ENCODE measurements at regions not wholly inside any gene's neighbourhood (a gene's known extent, or its start where the extent isn't known, plus 50 kb on each side); places are given as distances from the start of the nearest gene placed in this dataset.

DNA sequence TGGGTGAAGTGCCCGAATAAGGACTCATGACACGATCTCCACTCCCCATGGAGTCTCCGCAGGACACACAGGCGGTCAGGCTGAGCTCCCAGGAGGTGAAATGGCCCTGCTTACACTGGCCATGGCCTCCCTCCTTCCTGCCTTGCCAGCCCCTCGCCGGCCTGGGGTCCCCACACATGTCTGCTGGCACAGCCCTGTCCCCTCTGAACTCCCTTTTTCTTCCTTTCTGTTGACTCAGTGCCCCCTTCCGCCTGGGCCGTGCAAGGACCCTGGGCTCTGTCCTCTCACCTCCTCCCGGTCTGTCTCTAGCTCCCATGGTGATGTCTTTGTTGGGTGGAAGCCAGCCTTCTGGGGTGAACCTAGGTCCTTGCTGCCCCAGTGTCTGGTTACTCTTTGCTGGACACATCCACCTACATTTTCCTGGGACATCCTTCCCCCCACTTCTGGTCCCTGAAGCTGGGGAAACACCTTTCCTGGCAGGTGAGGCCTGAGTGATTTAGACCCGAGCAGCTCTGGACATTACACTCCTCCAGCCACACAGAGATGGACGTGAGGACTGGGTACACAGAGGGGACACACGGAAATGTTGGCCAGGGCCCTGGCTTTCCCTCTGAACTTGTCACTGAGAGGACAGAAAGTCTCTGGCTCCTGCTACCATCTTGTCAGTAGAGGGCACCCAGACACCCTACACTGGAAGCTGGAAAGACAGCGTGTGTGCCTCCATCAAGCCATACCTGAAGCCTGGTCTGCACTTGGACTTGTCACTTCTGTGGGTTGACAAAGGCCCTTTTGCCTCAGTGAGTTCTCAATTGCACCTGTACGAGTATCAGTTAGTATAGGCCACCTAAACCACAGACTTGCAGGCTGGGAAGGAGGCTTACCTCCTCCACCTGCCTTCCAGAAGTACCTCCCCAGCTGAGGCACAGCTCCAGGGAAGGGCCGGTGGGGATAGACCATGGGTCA, 864.3 kb downstream of the TBC1D22A start:
- intact Hi-C loops (cut with micrococcal nuclease; ENCODE audit: unreplicated experiment) = no loop called here
- DNase-seq (ENCODE audit: low spot score) = peak; percentile 13

More for the DNA sequence above, 864.3 kb downstream of the TBC1D22A start:
- Histone ChIP-seq H3K79me2 (ENCODE audit: insufficient read depth, low read length) (no peaks in the 10 kb centered on the region), H3K4me2 (ENCODE audit: low read depth, low read length) (no peak overlapping the region), H3K4me3 (replicated peaks in 1 of 3; ENCODE audit: insufficient read depth in 1 of 3, low read depth in 2 of 3, low read length in 3 of 3) (no peak overlapping the region), H4K20me1 (ENCODE audit: insufficient read depth, low read length) (no peaks in the 10 kb centered on the region), H3K4me1 (ENCODE audit: insufficient read depth, low read length) (no peaks in the 10 kb centered on the region), H3K9ac (ENCODE audit: insufficient read depth, low read depth, low read length) (no peak overlapping the region), H3K36me3 (replicated peaks in 1 of 2; ENCODE audit: control insufficient read depth in 1 of 2, insufficient read depth in 2 of 2, low read length in 2 of 2) (no peaks in the 10 kb centered on the region), H3K27me3 (ENCODE audit: control insufficient read depth in 1 of 2, insufficient read depth in 2 of 2, low read length in 2 of 2) (peaks cover 13 to 44% of the 10 kb centered on the region in 2 experiments), H3K9me3 (ENCODE audit: low read length) (no peaks in the 10 kb centered on the region), H2AFZ (ENCODE audit: low read length) (no peak overlapping the region), H3K27ac (ENCODE audit: extremely low read length, insufficient read depth, low read length) (no peak overlapping the region)
- 7% methylated on average over 8 of the region's 15 CpGs for WGBS (ENCODE audit: low lambda C conversion rate)
- POLR2A ChIA-PET = no interaction called here
- no TSS peak for BruUV-seq (replicated peaks)
- FAIRE-seq = no peak
- CTCF ChIA-PET (ENCODE audit: low intra/inter-chr PET ratio, low total read pairs) = interaction anchor here (1.2 kb wide), 1 partner anchor 866 kb away, joined by 3 read pairs; no protein-coding TSS in a partner anchor
- in situ Hi-C loops (cut with HindIII; ENCODE audit: extremely low pct_ligation_motif_present, low pct_unique_long_range_greater_than_20kb) = loop anchor here (10.0 kb wide), 1 partner anchor 868 kb away; no protein-coding TSS in a partner anchor
- peak; percentile 42 for ATAC-seq
- TF ChIP-seq ZNF329 (CRISPR knock-in tag; IDR thresholded peaks at IDR 0.05; ENCODE audit: low read depth) = peak; percentile 97
- TF ChIP-seq ZNF225 (CRISPR knock-in tag; IDR thresholded peaks at IDR 0.05) = no peak
- TF ChIP-seq FOSL1 (CRISPR knock-in tag; IDR thresholded peaks at IDR 0.05; ENCODE audit: borderline replicate concordance) = no peak
- peak; percentile 47 for TF ChIP-seq STAG1 (CRISPR knock-in tag; IDR thresholded peaks at IDR 0.05)
- no peak for TF ChIP-seq ZNF326 (CRISPR knock-in tag; IDR thresholded peaks at IDR 0.05; ENCODE audit: borderline replicate concordance)
- TF ChIP-seq, protein P1, sequence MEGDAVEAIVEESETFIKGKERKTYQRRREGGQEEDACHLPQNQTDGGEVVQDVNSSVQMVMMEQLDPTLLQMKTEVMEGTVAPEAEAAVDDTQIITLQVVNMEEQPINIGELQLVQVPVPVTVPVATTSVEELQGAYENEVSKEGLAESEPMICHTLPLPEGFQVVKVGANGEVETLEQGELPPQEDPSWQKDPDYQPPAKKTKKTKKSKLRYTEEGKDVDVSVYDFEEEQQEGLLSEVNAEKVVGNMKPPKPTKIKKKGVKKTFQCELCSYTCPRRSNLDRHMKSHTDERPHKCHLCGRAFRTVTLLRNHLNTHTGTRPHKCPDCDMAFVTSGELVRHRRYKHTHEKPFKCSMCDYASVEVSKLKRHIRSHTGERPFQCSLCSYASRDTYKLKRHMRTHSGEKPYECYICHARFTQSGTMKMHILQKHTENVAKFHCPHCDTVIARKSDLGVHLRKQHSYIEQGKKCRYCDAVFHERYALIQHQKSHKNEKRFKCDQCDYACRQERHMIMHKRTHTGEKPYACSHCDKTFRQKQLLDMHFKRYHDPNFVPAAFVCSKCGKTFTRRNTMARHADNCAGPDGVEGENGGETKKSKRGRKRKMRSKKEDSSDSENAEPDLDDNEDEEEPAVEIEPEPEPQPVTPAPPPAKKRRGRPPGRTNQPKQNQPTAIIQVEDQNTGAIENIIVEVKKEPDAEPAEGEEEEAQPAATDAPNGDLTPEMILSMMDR (CRISPR knock-in tag; IDR thresholded peaks at IDR 0.05) = peak; percentile 24; the same call in 1 of the 2 replicates

All from HepG2 (cell line).